Stimulated activated CD8-positive, alpha-beta memory T cell treated with anti-CD3 and anti-CD28 coated beads, Interleukin-7, amount 100 ng/mL, for 4 hours (primary cell): ENCODE measurements at regions not wholly inside any gene's neighbourhood (a gene's known extent, or its start where the extent isn't known, plus 50 kb on each side); places are given as distances from the start of the nearest gene placed in this dataset.

Source experiments
- DNase-seq, 2 donors: peaks; one replicate each; pipeline ENCODE4 v3.0.0-alpha.2; 2020; ENCODE audit warnings: low read depth in 2 of 2

DNA sequence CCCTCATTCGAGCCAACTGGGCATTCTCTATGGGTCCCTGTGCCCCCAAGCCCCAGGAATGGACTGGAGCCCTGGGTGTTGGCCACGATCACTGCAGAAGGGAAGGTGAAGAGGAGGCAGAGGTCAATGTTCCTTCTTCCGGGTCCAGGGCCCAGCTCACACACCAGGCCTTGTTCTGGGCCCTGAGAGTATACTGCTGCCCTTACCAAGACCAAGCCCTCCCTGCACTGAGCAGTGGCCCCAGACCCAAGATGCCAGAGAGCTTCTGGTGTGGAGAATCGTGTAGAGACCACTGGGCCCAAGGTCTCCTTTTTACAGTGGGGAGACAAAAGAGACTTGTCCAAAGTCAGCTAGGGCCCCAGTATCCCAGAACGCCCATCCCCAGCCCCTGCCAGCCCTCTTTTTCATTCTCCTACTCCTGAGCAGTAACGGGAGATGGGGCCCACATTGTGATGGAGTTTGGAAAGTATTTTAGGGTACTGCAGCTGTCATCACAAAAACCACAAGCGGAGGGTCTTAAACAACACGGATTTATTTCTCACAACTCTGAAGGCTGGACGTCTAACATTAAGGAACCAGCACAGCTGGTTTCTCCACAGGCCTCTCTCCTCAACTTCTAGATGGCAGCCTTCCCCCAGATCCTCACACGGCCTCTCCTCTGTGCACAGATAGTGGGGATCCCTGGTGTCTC is 79.4 kb downstream of the PDGFA start:
- no peak for DNase-seq

DNA sequence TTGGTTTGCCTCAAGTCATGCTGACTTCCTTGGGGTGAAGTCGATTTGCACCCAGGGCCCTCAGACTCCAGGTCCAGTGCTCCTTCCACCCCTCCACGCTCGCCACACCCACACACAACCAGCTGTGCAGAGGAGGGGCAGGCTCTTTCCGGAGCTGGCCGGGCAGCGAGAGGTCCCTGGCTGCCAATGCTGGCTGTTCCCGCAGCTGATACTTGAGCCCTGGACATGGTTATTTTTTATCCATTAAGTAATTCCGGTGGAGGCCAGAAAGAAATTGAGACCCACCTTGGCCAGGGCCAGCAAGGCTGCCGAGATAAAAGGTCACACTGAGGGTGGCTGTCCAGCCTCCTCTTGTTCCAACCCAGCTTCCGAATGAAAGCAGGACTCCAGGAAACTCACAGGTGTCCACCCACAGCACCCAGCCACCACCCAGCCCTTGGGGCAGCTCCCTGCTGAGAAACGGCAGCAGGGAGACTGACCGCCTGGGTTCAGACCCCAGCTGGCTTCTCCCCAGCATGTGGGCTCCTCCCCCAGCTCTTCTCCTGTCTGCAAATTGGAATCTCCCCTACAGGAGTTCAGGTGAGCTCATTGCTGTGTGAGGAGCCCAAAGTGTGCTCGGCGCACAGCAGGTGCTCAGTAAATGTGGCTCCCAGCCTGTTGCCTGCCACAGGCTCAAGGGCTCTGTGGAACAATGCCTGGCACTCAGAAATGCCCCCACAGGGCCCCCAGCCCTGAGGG is 77.8 kb downstream of the PDGFA start:
- no peak for DNase-seq

DNA sequence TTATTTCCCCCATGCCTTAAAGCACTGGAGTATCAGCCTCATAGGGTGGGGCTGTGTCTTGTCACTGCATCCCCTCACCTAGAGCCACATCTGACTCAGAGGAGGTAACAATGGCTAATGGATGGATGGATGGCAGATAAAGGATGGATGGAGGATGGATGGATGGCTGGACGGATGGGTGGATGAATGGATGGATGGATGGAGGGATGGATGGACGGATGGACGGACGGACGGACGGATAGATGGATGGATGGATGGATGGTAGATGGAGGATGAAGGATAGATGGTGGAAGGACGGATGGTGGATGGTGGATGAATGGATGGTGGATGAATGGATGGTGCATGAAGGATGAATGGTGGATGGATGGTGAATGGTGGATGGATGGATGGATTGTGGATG is 77.2 kb downstream of the PDGFA start:
- DNase-seq = no peak

DNA sequence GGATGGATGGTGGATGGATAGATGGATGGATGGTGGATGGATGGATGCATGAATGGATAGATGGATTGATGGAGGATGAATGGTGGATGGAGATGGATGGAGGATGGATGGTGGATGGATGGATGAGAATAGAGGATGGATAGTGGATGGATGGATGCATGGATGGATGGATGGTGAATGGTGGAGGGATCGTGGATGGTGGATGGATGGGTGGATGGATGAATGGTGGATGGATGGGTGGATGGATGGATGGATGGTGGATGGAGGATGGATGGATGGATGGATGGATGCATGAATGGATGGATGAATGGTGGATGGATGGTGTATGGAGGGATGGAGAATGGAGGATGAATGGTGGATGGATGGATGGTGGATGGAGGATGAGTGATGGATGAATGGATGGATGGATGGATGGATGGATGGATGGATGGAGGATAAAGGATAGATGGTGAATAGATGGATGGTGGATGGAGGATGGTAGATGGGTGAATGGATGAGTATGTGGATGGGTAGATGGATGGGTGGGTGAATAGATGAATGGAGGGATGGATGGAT is 76.3 kb downstream of the PDGFA start:
- DNase-seq = no peak

DNA sequence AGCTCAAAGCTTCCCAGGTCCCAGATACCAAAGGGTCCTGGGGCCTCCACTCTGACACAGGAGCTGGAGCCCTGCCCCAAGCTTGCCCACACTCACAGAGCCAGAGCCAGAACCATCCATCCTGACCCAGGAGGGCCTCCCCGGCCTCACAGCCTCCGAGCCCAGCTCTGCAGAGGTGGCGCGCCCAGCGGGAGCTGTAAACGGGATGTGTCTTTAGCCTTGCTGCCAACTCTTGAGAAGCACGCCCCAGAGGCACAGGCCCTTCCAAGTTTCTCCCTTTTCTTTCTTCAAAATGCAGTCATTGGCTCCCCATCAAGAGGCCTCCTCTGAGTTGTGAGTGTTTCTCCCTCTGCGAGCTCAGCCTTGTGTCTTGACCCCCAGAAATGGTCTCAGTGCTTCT is 75.0 kb downstream of the PDGFA start:
- no peak for DNase-seq

DNA sequence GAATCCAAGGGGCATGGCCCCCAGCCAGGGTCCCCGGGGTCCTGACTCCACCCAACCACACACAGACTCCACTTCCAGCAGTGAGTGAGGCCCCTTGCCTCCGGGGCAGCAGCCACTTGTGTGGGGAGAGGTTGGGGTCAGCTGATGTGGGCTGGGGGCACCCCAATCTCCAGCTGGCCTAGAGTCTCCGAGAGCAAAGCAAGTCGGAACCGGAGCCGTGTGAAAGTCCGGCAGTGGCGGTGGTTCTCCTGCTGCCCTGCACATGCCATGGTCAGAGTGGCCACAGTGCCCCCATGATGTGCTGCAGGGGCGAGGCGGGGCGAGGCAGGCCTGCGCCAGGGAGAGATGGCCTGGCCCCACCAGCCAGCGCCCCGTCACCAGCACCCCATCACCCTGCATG is 74.6 kb downstream of the PDGFA start:
- DNase-seq = no peak

DNA sequence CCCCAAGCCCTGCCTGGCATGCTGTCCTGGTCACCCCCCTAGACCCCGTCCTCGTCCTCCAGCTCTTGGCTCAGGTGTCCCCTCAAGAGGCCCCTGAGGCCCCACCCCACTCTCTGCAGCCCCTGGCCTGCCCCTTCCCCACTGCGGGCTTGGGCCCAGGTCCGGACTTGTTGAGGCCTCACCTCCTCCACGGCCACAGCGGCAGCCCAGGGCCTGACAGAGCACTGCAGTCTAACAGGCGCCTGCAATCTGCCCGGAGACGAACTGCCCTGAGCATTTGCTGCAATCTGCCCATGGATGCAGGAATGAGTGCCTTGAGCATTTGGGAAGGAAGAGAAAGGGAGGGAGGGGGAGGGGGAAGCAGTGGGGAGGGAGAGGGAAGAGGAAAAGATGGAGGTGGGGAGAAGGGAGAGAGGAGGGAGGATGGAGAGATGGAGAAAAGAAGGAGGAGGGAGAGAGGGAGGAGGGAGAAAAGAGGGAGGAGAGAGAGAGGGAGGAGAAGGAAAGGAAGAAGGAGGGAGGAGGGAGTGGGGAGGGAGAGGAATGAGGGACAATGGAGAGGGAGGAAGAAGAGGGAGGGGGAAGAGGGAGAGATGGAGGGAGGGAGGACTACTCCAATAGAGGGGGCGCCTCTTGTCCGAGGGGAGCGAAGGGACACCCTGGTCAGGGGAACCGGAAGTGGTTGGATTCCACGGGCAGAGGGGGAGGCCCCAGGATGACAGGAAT is 73.9 kb downstream of the PDGFA start:
- no peak for DNase-seq

DNA sequence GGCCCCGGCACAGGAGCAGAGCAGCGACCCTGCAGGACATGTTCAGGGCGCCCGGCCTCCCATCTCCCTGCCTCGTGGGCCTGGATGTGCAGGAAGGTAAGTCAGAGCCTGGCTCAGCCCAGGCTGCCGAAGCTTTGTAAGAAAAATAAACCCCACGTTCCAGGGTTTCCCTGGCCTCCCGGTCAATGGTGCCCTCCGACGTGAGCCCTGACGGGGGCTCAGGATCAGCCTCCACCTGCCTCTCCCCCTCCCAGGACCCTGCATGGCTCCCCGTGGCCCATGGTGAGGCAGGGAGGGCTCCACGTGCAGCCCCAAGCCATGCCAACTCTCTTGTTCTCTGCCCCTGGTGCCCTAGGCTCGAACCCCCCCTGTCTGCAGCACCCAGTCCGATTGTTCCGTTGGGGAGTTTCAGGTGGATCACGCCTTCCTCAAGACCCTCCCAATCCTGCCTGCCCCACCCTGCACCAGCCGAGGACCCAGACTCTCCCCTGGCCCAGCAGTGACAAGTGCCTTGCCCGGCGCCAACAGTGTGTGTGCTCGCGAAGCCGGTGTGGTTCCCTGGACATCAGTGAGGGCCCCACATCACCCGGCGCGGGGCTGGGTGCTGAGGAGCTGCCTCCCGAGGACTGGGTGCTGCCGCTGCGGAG is 73.2 kb downstream of the PDGFA start:
- no peak for DNase-seq
